ENCODE measurements at regions not wholly inside any gene's neighbourhood (a gene's known extent, or its start where the extent isn't known, plus 50 kb on each side); places are given as distances from the start of the nearest gene placed in this dataset.

- H3K27me3 Mint-ChIP-seq = no peaks in the 10 kb centered on the region
- H3K4me3 Mint-ChIP-seq = no peak overlapping the region
- no peak overlapping the region for H3K27ac Mint-ChIP-seq
- no peaks in the 10 kb centered on the region for H3K36me3 Mint-ChIP-seq
- H3K9me3 Mint-ChIP-seq = no peaks in the 10 kb centered on the region
- no peak for ATAC-seq
- no peaks in the 10 kb centered on the region for H3K4me1 Mint-ChIP-seq
Measured at GRCh38 chrX:69093960-69094871, 71.0 kb downstream of the PJA1 start.

DNA sequence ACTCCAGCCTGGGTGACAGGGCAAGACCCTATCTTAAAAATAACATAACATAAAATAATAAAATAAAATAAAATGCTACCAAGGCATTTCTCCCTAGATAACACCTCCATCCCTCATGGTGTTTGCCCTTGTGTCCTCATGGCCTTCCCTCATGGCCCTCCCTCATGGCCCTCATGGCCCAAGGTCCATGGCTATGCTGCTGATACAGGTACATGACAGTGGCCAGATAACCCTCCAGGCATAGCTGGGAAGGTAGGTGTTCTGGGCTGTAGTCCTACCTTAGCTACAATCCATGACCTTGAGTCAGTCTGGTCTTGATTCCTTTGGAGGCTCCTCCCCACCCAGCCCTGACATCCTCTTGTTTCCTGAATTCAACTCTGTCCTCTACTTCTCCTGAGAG lies 75.2 kb downstream of the PJA1 start:
- Mint-ChIP-seq H3K4me3 (no peak overlapping the region), H3K9me3 (no peaks in the 10 kb centered on the region), H3K27me3 (peaks cover 12% of the 10 kb centered on the region), H3K36me3 (no peaks in the 10 kb centered on the region), H3K4me1 (no peaks in the 10 kb centered on the region), H3K27ac (no peak overlapping the region)
- no peak for ATAC-seq

DNA sequence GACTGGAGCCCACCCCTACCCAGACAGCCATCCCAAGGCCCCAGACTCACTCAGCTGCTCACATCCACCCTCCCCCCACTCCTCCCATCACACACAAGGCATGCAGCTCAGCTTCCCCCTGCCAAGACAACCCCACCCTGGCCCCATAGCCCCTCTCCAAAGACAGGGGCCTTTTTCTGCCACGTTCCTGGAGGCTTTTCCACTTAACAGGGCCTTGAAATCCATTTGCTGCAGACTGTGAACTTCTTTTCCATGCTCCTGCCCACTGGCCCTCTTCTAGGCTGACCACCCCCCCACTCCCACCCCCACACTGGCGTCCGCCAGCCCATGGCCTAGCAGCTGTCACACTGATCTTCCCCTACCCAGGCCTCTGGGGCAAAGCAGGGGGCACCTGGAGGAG lies 76.0 kb downstream of the PJA1 start:
- Mint-ChIP-seq H3K27ac (no peak overlapping the region), H3K9me3 (no peaks in the 10 kb centered on the region), H3K4me1 (no peaks in the 10 kb centered on the region), H3K27me3 (peaks cover 12% of the 10 kb centered on the region), H3K36me3 (no peaks in the 10 kb centered on the region), H3K4me3 (no peak overlapping the region)
- no peak for ATAC-seq

DNA sequence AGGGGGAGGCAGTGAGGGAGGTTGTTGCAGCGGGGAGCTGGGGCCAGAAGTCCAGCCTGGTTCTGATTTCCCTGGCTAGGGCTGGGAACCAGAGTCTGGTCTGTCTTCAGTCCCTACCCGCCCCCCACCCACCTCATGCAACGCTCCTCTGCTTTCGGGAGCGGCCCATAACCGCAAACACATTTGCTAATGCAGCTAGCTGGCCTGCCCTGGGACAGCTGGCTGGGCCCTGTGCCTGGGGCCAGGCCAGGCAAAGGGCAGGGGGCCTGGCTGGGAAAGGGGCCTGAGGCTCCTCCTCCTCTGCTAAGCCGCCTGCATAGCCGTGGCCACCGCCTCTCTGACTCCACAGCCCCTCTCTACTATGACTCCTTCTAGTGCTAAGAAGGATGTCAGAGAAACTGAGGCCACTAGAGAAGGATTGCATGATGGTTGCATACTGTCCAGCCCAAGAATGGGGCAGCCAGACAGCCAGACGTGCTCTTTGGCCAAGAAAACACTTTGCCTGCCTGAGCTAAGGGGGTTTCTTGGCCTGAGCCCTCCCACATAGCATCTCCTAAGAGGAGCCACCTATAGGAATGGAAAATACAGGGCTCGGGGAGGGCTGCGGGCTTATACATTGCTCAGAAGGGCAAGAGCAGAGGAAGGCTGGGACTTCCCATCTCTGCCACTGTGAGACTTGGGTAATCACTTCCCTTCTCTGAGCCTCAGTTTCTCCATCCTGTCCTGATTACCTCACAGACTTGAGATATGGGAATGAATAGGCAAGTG lies 76.9 kb downstream of the PJA1 start:
- H3K27ac Mint-ChIP-seq = no peak overlapping the region
- H3K36me3 Mint-ChIP-seq = no peaks in the 10 kb centered on the region
- no peak overlapping the region for H3K4me3 Mint-ChIP-seq
- H3K27me3 Mint-ChIP-seq = peaks cover 12% of the 10 kb centered on the region
- no peak for ATAC-seq
- H3K9me3 Mint-ChIP-seq = no peaks in the 10 kb centered on the region
- no peaks in the 10 kb centered on the region for H3K4me1 Mint-ChIP-seq

DNA sequence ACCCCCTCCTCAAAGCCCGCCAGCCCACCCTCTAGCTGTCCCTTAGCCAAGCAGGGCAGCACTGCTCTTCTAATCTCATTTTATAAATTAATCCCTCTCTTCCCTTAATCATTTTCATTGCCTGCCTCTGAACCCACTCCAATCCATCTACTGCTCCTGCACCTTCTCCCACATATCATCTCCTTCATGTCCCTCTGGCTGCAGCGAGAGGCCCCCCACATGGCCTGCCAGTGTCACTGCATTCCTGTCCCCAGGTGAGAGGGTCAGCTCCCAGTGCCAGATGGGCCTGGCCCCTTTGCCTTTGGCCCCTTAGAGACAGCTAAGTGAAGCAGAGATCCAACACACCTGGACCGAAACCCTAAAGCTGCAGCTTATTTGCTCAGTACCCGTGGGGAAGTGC lies 79.4 kb downstream of the PJA1 start:
- H3K9me3 Mint-ChIP-seq = no peaks in the 10 kb centered on the region
- no peak overlapping the region for H3K4me3 Mint-ChIP-seq
- no peaks in the 10 kb centered on the region for H3K36me3 Mint-ChIP-seq
- no peak for ATAC-seq
- H3K4me1 Mint-ChIP-seq = no peaks in the 10 kb centered on the region
- H3K27me3 Mint-ChIP-seq = peaks cover 12% of the 10 kb centered on the region
- H3K27ac Mint-ChIP-seq = no peak overlapping the region

DNA sequence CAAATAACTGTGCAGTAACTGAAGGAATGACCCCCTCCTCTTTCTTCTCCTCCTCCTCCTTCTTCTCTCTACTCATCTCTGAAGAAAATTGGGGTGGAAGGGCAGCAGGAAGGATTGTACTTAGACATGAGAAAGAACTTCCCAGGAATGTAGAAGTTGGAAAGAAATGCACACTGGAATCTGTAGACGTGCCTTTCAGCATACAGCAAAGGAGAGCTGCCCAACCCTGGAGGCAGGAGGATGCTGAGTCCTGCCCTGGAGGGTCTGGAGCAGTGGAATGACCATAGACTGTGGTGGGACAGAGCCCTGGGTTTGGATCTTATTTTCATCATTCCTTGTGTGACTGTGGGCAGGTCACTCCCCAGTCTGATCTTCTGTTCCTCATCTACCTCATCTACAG lies 80.1 kb downstream of the PJA1 start:
- no peaks in the 10 kb centered on the region for H3K36me3 Mint-ChIP-seq
- H3K4me1 Mint-ChIP-seq = no peaks in the 10 kb centered on the region
- no peak overlapping the region for H3K4me3 Mint-ChIP-seq
- no peaks in the 10 kb centered on the region for H3K9me3 Mint-ChIP-seq
- no peak overlapping the region for H3K27ac Mint-ChIP-seq
- peaks cover 12% of the 10 kb centered on the region for H3K27me3 Mint-ChIP-seq
- no peak for ATAC-seq

GRCh38 chrX:69083801-69084200 lies 81.5 kb downstream of the PJA1 start:
- no peak overlapping the region for H3K4me3 Mint-ChIP-seq
- no peaks in the 10 kb centered on the region for H3K36me3 Mint-ChIP-seq
- ATAC-seq = no peak
- H3K4me1 Mint-ChIP-seq = no peaks in the 10 kb centered on the region
- H3K27me3 Mint-ChIP-seq = peaks cover 12% of the 10 kb centered on the region
- no peak overlapping the region for H3K27ac Mint-ChIP-seq
- H3K9me3 Mint-ChIP-seq = no peaks in the 10 kb centered on the region

DNA sequence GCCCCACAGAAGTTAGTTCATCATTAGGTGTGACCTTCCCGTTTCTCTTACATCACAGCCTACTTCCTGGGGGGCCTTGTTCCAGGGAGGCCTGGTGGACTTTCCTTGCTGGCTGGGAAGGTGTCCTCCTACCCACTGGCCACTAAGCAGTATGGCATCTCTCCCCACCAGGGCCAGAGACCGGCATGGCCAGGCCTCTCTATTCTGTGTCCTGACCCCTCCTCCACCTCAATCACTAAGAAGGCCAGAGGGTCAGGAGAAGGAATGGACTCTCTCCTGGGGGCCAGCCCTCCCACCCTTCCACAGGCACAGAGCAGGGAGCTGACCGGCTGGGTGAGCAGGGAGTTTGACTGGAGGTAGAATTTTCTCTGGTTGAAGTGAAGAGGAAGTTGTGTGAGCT lies 81.9 kb downstream of the PJA1 start:
- no peak for ATAC-seq
- H3K27ac Mint-ChIP-seq = no peak overlapping the region
- no peaks in the 10 kb centered on the region for H3K4me1 Mint-ChIP-seq
- no peaks in the 10 kb centered on the region for H3K36me3 Mint-ChIP-seq
- no peaks in the 10 kb centered on the region for H3K9me3 Mint-ChIP-seq
- H3K27me3 Mint-ChIP-seq = peaks cover 12% of the 10 kb centered on the region
- H3K4me3 Mint-ChIP-seq = no peak overlapping the region

- no peak overlapping the region for H3K27ac Mint-ChIP-seq
- H3K9me3 Mint-ChIP-seq = no peaks in the 10 kb centered on the region
- no peaks in the 10 kb centered on the region for H3K4me1 Mint-ChIP-seq
- ATAC-seq = no peak
- no peaks in the 10 kb centered on the region for H3K36me3 Mint-ChIP-seq
- peaks cover 12% of the 10 kb centered on the region for H3K27me3 Mint-ChIP-seq
- no peak overlapping the region for H3K4me3 Mint-ChIP-seq
Measured at GRCh38 chrX:69082753-69083150, 82.5 kb downstream of the PJA1 start.

GRCh38 chrX:69082055-69082752 lies 83.0 kb downstream of the PJA1 start:
- no peak for ATAC-seq
- no peaks in the 10 kb centered on the region for H3K9me3 Mint-ChIP-seq
- no peak overlapping the region for H3K27ac Mint-ChIP-seq
- no peak overlapping the region for H3K4me3 Mint-ChIP-seq
- H3K27me3 Mint-ChIP-seq = peaks cover 12% of the 10 kb centered on the region
- H3K4me1 Mint-ChIP-seq = no peaks in the 10 kb centered on the region
- no peaks in the 10 kb centered on the region for H3K36me3 Mint-ChIP-seq

- H3K4me1 Mint-ChIP-seq = no peaks in the 10 kb centered on the region
- H3K9me3 Mint-ChIP-seq = no peaks in the 10 kb centered on the region
Measured at GRCh38 chrX:69080855-69081465, 84.3 kb downstream of the PJA1 start.

GRCh38 chrX:69079268-69079667 lies 86.0 kb downstream of the PJA1 start:
- Mint-ChIP-seq H3K27ac (no peak overlapping the region), H3K9me3 (no peaks in the 10 kb centered on the region), H3K36me3 (no peaks in the 10 kb centered on the region), H3K27me3 (no peaks in the 10 kb centered on the region), H3K4me1 (no peaks in the 10 kb centered on the region), H3K4me3 (no peak overlapping the region)
- ATAC-seq = no peak

More at GRCh38 chrX:69080855-69081465, 84.3 kb downstream of the PJA1 start:
- H3K27ac Mint-ChIP-seq = no peak overlapping the region
- H3K27me3 Mint-ChIP-seq = peaks cover 5% of the 10 kb centered on the region
- H3K36me3 Mint-ChIP-seq = no peaks in the 10 kb centered on the region
- no peak overlapping the region for H3K4me3 Mint-ChIP-seq
- ATAC-seq = no peak

- H3K36me3 Mint-ChIP-seq = no peaks in the 10 kb centered on the region
- no peaks in the 10 kb centered on the region for H3K9me3 Mint-ChIP-seq
- no peak overlapping the region for H3K4me3 Mint-ChIP-seq
- no peak for ATAC-seq
- no peak overlapping the region for H3K27ac Mint-ChIP-seq
- H3K4me1 Mint-ChIP-seq = no peaks in the 10 kb centered on the region
- no peaks in the 10 kb centered on the region for H3K27me3 Mint-ChIP-seq
Measured at GRCh38 chrX:69077895-69078455, 87.3 kb downstream of the PJA1 start.

DNA sequence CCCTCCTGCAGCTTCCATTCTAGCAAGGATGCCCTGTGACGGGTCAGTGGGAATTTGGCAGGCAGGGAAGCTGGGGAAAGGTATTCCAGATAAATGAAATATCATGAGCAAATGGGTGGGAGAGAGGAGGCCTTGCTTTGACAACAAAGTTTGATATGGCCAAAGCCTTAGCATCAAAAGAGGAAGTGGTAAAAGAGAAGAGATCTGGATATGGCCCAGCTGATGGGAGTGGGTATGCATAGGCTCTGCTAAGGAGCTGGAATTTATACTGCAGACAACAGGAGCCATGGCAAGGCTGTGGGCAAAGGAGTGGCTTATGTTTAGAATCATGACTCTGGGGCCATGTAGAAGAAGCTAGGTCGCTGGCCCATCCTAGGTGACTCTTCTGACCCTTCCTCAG lies 89.2 kb downstream of the PJA1 start:
- Mint-ChIP-seq H3K27ac (no peak overlapping the region), H3K36me3 (no peaks in the 10 kb centered on the region), H3K27me3 (no peaks in the 10 kb centered on the region), H3K4me3 (no peak overlapping the region), H3K9me3 (no peaks in the 10 kb centered on the region), H3K4me1 (no peaks in the 10 kb centered on the region)
- no peak for ATAC-seq

DNA sequence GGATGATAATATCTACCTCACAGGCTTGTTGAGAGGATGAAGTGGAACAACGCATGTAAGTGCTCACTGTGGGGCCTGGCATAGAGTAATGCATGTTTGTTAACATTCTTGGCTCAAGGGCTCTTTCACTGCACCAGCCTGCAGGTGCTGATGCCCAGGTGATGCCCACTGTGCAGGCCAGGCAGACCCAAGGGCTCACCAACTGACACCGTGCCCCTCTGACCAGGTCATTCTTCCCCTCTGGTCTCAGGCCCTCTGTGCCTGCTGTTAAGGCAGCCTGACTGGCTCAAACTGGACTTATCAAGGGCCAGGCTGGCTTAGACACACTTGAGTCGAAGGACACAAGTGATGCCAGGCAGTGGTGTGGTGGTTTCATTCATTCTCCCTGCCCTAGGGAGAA lies 90.5 kb downstream of the PJA1 start:
- Mint-ChIP-seq H3K4me1 (no peaks in the 10 kb centered on the region), H3K36me3 (no peaks in the 10 kb centered on the region)

More for the DNA sequence above, 90.5 kb downstream of the PJA1 start:
- H3K27me3 Mint-ChIP-seq = no peaks in the 10 kb centered on the region
- no peak overlapping the region for H3K4me3 Mint-ChIP-seq
- no peaks in the 10 kb centered on the region for H3K9me3 Mint-ChIP-seq
- ATAC-seq = no peak
- H3K27ac Mint-ChIP-seq = no peak overlapping the region
